Panc1 (cell line): ENCODE measurements at regions not wholly inside any gene's neighbourhood (a gene's known extent, or its start where the extent isn't known, plus 50 kb on each side); places are given as distances from the start of the nearest gene placed in this dataset.

Source experiments
- POLR2AphosphoS5 ChIP-seq: IDR thresholded peaks from 2 replicates; pipeline ENCODE4 v1.6.1; 2012; ENCODE audit warnings: mild to moderate bottlenecking, low read depth, low read length, moderate library complexity
- SIN3A ChIP-seq: IDR thresholded peaks from 2 replicates; pipeline ENCODE4 v1.6.1; 2012; ENCODE audit warnings: low read depth, mild to moderate bottlenecking, low read length, moderate library complexity, borderline replicate concordance; ENCODE audit not compliant: insufficient read depth
- TCF7L2 ChIP-seq: IDR thresholded peaks from 2 replicates; pipeline ENCODE4 v1.6.1; 2011; ENCODE audit warnings: mild to moderate bottlenecking, low read depth, low read length, inconsistent platforms
- TF ChIP-seq, protein P1 (sequence below): fragments of 450-650 bp; IDR thresholded peaks from 2 replicates; pipeline ENCODE4 v1.5.1; 2017; ENCODE audit warnings: mild to moderate bottlenecking
- TF ChIP-seq, protein P2 (sequence below), 2 experiments: IDR thresholded peaks; 2 replicates each; pipeline ENCODE4 v1.6.1; 2011 to 2012; ENCODE audit warnings: low read depth in 2 of 2, control low read depth in 1 of 2, low read length in 1 of 2, mild to moderate bottlenecking in 1 of 2, moderate library complexity in 1 of 2; ENCODE audit not compliant: insufficient read depth in 1 of 2

DNA sequence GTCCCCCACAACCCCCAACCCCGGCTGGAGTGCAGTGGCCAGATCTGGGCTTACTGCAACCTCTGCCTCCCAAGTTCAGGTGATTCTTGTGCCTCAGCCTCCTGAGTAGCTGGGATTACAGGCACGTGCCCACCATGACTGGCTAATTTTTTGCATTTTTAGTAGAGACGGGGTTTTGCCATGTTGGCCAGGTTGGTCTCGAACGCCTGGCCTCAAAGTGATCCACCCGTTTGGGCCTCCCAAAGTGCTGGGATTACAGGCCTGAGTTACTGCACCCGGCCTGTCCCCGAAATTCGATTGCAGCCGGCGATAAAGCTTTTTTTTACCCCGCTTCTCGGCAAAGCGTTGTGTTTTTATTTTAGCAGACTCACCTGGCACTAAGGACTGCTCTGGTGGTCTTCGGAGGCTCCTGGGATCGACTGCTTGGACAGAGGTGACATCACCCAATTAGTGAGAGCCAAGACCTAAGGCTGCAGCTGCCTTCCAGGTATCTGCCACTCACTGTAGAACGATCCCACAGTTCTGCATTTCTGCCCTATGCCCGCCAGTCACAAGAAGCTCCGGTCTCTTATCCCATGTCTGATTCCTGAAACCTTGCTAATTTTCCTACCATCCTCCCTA lies 82.2 kb upstream of the ARL4D start:
- no peak for TF ChIP-seq POLR2AphosphoS5
- TF ChIP-seq, protein P1, sequence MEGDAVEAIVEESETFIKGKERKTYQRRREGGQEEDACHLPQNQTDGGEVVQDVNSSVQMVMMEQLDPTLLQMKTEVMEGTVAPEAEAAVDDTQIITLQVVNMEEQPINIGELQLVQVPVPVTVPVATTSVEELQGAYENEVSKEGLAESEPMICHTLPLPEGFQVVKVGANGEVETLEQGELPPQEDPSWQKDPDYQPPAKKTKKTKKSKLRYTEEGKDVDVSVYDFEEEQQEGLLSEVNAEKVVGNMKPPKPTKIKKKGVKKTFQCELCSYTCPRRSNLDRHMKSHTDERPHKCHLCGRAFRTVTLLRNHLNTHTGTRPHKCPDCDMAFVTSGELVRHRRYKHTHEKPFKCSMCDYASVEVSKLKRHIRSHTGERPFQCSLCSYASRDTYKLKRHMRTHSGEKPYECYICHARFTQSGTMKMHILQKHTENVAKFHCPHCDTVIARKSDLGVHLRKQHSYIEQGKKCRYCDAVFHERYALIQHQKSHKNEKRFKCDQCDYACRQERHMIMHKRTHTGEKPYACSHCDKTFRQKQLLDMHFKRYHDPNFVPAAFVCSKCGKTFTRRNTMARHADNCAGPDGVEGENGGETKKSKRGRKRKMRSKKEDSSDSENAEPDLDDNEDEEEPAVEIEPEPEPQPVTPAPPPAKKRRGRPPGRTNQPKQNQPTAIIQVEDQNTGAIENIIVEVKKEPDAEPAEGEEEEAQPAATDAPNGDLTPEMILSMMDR = no peak
- TF ChIP-seq, protein P2, sequence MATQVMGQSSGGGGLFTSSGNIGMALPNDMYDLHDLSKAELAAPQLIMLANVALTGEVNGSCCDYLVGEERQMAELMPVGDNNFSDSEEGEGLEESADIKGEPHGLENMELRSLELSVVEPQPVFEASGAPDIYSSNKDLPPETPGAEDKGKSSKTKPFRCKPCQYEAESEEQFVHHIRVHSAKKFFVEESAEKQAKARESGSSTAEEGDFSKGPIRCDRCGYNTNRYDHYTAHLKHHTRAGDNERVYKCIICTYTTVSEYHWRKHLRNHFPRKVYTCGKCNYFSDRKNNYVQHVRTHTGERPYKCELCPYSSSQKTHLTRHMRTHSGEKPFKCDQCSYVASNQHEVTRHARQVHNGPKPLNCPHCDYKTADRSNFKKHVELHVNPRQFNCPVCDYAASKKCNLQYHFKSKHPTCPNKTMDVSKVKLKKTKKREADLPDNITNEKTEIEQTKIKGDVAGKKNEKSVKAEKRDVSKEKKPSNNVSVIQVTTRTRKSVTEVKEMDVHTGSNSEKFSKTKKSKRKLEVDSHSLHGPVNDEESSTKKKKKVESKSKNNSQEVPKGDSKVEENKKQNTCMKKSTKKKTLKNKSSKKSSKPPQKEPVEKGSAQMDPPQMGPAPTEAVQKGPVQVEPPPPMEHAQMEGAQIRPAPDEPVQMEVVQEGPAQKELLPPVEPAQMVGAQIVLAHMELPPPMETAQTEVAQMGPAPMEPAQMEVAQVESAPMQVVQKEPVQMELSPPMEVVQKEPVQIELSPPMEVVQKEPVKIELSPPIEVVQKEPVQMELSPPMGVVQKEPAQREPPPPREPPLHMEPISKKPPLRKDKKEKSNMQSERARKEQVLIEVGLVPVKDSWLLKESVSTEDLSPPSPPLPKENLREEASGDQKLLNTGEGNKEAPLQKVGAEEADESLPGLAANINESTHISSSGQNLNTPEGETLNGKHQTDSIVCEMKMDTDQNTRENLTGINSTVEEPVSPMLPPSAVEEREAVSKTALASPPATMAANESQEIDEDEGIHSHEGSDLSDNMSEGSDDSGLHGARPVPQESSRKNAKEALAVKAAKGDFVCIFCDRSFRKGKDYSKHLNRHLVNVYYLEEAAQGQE (IDR thresholded peaks at IDR 0.05; ENCODE audit: insufficient read depth in 1 of 2, low read depth in 2 of 2, low read length in 1 of 2) = no peak
- no peak for TF ChIP-seq SIN3A
- TF ChIP-seq TCF7L2 = no peak
